IPS-15b (cell line): ENCODE measurements at regions not wholly inside any gene's neighbourhood (a gene's known extent, or its start where the extent isn't known, plus 50 kb on each side); places are given as distances from the start of the nearest gene placed in this dataset.

Source experiments
- H3K27me3 ChIP-seq: one replicate; pipeline ENCODE4 v1.6.1; 2013; ENCODE audit warnings: low read length; ENCODE audit not compliant: control insufficient read depth, insufficient read depth
- H3K36me3 ChIP-seq: one replicate; pipeline ENCODE4 v1.6.1; 2013; ENCODE audit warnings: low read length; ENCODE audit not compliant: control insufficient read depth, insufficient read depth
- H3K4me1 ChIP-seq: one replicate; pipeline ENCODE4 v1.6.1; 2013; ENCODE audit warnings: mild to moderate bottlenecking, low read length; ENCODE audit not compliant: control insufficient read depth, insufficient read depth
- H3K4me3 ChIP-seq: one replicate; pipeline ENCODE4 v1.5.1; 2013; ENCODE audit warnings: low read depth, low read length
- H3K9ac ChIP-seq: one replicate; pipeline ENCODE4 v1.6.1; 2013; ENCODE audit warnings: low read depth, mild to moderate bottlenecking, low read length
- H3K9me3 ChIP-seq: one replicate; pipeline ENCODE4 v1.6.1; 2013; ENCODE audit warnings: mild to moderate bottlenecking, low read length; ENCODE audit not compliant: control insufficient read depth, insufficient read depth

DNA sequence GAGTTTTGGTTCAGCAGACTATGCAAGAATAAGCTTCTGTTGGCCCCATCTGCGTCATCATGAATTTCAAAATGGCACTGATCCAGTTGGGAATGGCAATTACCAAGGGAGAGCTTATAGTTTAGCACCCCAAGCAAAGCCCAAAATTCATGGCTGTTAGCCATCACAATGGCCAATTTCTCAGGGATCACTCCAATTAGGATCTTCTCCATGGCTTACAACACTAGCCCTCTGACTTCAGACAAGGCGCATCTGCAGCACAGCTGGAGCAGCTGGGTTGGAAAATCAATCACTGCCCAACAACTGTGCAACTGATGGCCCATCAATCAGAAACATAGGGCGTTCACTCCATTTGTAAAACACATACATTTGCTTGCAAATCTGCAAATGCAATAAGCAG is 273.6 kb downstream of the SRBD1 start:
- no peaks in the 10 kb centered on the region for H3K27me3 ChIP-seq
- no peaks in the 10 kb centered on the region for H3K4me1 ChIP-seq
- H3K9me3 ChIP-seq = no peaks in the 10 kb centered on the region
- no peak overlapping the region for H3K4me3 ChIP-seq
- no peaks in the 10 kb centered on the region for H3K36me3 ChIP-seq
- H3K9ac ChIP-seq = no peak overlapping the region

DNA sequence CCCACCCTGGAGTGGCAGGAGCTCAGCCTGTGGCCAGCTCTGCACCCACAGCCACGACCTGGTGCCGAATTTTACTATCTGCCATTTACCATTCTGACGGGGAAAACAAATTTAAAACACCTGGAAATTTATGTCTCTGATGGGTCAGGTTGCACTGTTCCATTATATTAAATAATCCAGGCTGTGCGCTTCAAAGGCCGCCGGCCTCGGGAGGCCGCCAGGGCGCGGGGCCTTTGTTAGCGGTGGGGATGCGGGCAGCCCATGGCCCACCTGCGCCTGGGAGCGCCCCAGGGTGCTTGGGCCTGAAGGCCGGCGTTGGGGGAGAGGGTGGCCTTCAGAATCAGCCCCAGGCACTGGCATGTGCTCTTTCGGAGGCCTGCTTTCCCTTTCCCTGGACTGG is 276.9 kb downstream of the SRBD1 start:
- Histone ChIP-seq H3K27me3 (no peaks in the 10 kb centered on the region), H3K9me3 (no peaks in the 10 kb centered on the region), H3K4me3 (no peak overlapping the region), H3K36me3 (no peaks in the 10 kb centered on the region), H3K9ac (no peak overlapping the region), H3K4me1 (no peaks in the 10 kb centered on the region)

DNA sequence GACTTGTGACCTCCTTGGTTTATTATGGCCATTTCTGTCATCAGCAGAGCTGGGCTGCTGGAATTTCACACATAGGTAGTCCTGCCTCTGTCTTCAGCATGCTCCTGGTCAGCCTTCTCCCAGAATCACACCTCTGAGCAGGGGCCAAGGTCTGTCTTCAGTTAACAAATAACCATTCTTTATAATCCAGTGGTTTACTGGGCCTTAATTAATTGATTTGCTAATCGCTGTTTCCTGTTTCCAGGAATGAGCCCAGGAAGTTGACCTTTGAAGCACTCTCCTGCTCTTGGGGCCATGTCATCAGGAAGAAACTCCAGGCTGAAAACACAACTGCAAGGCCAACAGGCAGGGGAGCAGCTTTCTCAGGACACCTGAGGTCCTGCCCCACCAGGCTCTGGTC is 278.5 kb downstream of the SRBD1 start:
- no peaks in the 10 kb centered on the region for H3K4me1 ChIP-seq
- H3K36me3 ChIP-seq = no peaks in the 10 kb centered on the region
- no peaks in the 10 kb centered on the region for H3K27me3 ChIP-seq
- H3K4me3 ChIP-seq = no peak overlapping the region
- H3K9me3 ChIP-seq = no peaks in the 10 kb centered on the region
- H3K9ac ChIP-seq = no peak overlapping the region

DNA sequence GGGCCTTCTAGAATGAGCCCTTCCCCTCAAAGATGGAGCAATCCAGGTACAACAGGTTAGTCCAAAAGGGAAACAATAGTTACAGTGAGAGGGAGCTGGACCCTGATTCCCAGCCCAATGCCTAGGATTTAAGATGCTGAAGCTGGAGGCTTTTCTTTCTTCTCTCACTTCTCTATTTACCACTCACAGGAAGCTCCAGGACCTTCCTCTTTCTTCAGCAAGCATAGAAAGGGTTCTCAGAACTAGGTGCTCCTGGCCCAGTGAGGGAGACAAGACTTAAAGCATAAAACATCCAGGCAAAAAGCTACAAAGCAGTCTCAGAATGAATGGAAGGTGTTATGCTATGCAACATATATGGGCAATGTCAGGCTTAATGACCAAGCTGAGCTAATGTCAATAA is 279.0 kb downstream of the SRBD1 start:
- no peaks in the 10 kb centered on the region for H3K9me3 ChIP-seq
- H3K27me3 ChIP-seq = no peaks in the 10 kb centered on the region
- no peak overlapping the region for H3K9ac ChIP-seq
- H3K4me3 ChIP-seq = no peak overlapping the region
- H3K4me1 ChIP-seq = no peaks in the 10 kb centered on the region
- no peaks in the 10 kb centered on the region for H3K36me3 ChIP-seq

GRCh38 chr2:45331410-45331786 is 279.7 kb downstream of the SRBD1 start:
- no peaks in the 10 kb centered on the region for H3K4me1 ChIP-seq
- no peaks in the 10 kb centered on the region for H3K9me3 ChIP-seq
- H3K4me3 ChIP-seq = no peak overlapping the region
- H3K36me3 ChIP-seq = no peaks in the 10 kb centered on the region
- H3K9ac ChIP-seq = no peak overlapping the region
- no peaks in the 10 kb centered on the region for H3K27me3 ChIP-seq

GRCh38 chr2:45330637-45331409 is 280.2 kb downstream of the SRBD1 start:
- no peaks in the 10 kb centered on the region for H3K27me3 ChIP-seq
- H3K4me3 ChIP-seq = no peak overlapping the region
- no peaks in the 10 kb centered on the region for H3K4me1 ChIP-seq
- H3K9ac ChIP-seq = no peak overlapping the region
- H3K36me3 ChIP-seq = no peaks in the 10 kb centered on the region
- H3K9me3 ChIP-seq = no peaks in the 10 kb centered on the region

GRCh38 chr2:45330108-45330507 is 281.0 kb downstream of the SRBD1 start:
- Histone ChIP-seq H3K9me3 (no peaks in the 10 kb centered on the region), H3K27me3 (no peaks in the 10 kb centered on the region), H3K9ac (no peak overlapping the region), H3K4me3 (no peak overlapping the region), H3K36me3 (no peaks in the 10 kb centered on the region), H3K4me1 (no peaks in the 10 kb centered on the region)

DNA sequence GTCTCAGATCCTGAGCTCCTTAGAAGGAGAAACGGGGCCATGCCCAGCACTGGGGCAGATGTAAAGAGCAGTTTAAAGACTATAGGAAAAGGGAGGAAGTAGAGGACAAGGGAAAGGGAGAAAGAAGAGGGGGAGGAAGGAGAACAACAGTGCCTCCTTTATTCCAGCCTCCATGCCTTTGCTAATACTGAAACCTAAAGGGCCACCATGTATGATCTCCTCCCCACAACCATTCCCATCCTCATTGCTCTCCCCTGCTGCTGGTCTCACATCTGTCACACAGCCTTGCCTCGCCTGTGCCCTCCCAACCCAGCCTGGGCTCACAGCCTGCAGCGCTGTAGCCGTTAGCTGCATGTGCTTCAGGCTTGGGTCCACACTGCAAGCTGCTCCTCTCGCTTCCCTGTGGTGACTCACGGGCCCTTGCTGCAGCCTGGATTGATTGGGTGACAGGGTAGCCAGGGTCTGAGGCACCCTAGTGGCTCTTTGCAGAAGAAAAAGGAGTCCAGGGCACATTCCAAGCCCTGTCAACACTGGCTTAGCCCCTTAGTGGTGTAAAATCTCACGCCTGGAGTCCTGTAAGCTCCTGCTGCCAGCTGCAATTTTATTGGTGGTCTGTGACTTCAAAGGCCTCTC is 281.9 kb downstream of the SRBD1 start:
- Histone ChIP-seq H3K36me3 (no peaks in the 10 kb centered on the region), H3K4me1 (no peaks in the 10 kb centered on the region), H3K4me3 (no peak overlapping the region), H3K27me3 (no peaks in the 10 kb centered on the region), H3K9ac (no peak overlapping the region), H3K9me3 (no peaks in the 10 kb centered on the region)

- Histone ChIP-seq H3K36me3 (no peaks in the 10 kb centered on the region), H3K4me1 (no peaks in the 10 kb centered on the region), H3K9ac (no peak overlapping the region), H3K9me3 (no peaks in the 10 kb centered on the region), H3K4me3 (no peak overlapping the region), H3K27me3 (no peaks in the 10 kb centered on the region)
Measured at GRCh38 chr2:45328264-45328870, 282.7 kb downstream of the SRBD1 start.

DNA sequence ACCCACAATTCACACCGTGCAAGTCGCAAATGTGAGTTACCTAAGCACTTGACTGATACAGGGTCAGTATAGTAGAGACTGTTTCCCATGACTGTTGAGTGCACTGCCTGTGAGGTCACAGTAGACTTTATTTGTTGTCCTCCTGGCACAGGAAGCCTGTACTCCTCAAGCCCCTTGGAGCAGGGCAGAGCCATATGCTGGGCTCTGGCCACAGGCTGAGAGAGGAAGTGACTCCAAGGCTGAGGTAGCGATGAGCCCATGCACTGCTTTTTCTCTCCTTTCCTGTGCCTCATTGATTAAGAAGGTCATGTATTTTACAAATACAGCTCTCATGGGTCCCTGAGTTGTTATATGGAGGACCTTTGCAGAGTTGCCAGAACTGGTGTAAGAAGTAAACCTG is 287.7 kb downstream of the SRBD1 start:
- Histone ChIP-seq H3K9ac (no peak overlapping the region), H3K4me1 (peaks cover 6% of the 10 kb centered on the region), H3K27me3 (no peaks in the 10 kb centered on the region), H3K9me3 (no peaks in the 10 kb centered on the region), H3K36me3 (no peaks in the 10 kb centered on the region), H3K4me3 (no peak overlapping the region)

- Histone ChIP-seq H3K27me3 (no peaks in the 10 kb centered on the region), H3K9me3 (no peaks in the 10 kb centered on the region), H3K4me3 (no peak overlapping the region), H3K9ac (no peak overlapping the region), H3K4me1 (peaks cover 6% of the 10 kb centered on the region), H3K36me3 (no peaks in the 10 kb centered on the region)
Measured at GRCh38 chr2:45320956-45321355, 290.1 kb downstream of the SRBD1 start.
